Tongue (tissue), 1 donor: ENCODE measurements at regions not wholly inside any gene's neighbourhood (a gene's known extent, or its start where the extent isn't known, plus 50 kb on each side); places are given as distances from the start of the nearest gene placed in this dataset.
"Not testable (repeated sequence)": the region's sequence is repeated elsewhere in the genome, so short reads cannot be mapped to it uniquely, and the experiment has no call there.

ENCODE experiments used
- DNase-seq: peaks from one replicate; pipeline ENCODE4 v3.0.0-alpha.2; 2015

DNA sequence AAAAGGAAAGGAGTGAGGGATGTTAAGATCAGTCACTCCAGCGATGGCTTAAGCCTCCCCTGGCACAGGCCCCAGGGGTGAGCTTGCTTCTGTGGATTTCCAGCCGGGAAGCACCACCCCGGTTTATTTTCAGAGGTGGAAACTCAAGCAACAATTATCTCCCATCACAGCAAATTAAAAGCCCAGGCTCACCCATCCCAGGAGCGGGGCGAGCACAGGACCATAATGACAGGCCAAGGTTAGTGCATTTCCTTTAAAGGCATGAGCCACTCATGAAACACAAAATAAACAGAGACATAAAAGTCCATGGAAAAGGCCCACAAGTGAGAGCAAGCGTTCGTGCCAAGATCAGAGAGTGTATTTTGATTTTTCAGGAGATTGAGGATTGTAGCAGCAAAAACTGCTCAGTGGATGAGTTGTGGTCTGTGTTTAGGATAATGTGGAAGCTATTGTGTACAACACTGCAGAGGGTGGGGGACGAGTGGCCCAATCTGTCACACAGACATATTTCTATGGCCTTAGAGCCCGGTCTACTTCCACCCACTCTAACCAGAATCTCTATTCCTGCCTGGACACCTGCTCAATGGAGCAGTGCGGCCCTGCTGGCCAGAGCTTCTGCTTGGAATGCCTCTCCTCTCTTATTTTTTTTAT is 111.4 kb upstream of the CDC42EP3 start:
- no peak for DNase-seq

DNA sequence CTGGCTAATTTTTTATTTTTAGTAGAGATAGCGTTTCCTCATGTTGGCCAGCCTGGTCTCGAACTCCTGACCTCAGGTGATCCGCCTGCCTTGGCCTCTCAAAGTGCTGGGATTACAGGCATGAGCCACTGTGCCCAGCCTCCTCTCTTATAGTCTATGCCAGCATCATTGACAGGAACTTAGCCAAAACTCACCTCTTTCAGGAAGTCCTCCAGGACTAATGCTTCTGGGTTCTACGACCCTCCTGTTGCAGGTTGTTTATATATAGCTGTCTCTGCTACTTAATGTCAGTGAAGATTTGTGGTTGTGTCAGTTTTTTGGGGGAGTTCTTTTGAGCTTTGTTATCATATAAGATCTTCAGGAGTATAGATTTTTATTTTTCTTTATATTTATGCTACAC is 112.1 kb upstream of the CDC42EP3 start:
- no peak for DNase-seq

DNA sequence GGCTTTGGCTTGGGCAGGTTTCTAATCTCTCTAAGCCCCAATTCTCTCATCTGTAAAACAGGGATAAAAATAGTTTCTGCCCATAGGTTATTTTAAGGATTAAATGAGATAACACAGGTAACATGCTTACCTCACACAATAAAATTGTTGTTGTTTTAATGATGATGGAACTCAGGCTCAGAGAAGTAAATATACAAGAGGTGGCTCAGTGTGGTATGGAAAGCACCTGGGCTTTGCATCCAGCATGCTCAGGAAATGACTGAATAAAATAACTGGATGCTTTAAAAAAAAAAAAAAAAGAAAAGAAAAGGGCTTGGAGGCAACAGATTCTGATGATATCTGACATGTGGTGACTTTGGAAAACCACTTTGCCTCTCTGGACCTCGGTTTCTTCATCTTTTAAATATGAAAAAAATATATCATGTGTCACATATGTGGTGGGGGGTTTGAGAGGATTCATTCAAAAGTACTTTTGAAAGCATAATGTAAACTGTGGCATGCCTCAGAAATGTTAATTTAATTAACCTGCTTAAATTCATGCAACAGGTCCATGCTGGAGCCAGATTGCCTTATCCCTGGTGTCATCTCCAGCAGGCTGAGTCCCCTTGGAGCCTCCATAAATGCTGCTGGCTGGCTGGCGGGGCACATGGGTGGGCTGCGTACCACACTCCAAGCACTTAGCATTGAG is 112.8 kb upstream of the CDC42EP3 start:
- DNase-seq: no peak

DNA sequence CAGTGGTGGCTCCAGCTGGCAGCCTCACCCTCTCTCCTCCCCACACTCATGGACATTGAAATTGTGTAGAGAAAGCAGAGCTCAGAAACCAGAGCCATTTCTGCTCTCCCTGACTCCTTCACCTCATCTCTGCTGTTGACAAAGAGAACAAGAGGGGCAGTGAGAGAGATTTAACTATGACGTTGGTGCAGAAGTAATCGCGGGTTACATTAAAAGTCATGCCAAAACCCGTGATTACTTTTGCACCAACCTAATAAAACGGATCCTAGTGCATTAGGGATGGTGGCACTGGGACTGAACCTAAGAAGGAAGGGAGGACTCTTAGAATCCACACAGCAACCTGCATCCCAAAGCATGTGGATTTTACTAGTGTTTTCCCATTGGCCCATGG is 113.3 kb upstream of the CDC42EP3 start:
- DNase-seq: no peak

DNA sequence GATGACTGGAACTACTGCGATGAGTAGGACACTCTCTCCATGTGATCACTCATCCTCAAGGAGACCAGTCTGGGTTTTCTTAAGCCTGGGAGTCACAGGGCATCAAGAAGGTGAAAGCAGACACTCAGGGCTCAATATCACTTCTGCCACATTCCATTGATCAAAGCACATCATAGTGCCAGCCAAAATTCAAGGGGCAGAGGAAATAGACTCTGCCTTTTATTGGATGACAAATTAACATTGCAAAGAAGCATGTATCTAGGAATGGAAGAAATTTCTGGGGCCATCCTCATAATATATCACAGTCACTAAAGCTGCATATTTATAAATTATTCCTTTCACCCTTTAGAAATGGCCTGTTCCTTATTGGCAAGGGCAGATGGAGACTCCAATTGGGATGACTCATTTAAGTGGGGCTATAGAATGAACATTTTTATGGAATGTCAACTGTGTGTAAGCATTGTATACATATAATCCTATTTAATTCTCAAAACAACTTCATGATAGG is 114.8 kb upstream of the CDC42EP3 start:
- no peak for DNase-seq

DNA sequence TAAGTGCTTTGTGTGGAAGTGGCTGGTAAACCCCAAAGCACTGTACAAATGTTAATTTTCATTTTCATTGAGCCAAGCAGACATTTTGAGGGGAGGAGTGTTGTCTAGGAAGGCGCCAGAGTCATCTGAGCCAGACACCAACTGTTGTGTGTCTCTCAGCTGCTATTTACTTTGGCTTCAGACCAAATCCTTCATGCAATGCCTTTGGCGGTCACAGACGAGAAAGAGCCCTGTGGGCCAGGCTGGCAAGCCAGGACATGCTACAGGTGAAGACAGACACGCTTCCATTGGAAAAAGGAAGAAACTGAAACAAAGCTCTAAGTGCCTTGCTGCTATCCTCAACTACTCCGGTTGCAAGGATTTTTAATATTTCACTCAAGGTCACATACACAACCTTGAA is 115.4 kb upstream of the CDC42EP3 start:
- DNase-seq: peak; percentile 94

DNA sequence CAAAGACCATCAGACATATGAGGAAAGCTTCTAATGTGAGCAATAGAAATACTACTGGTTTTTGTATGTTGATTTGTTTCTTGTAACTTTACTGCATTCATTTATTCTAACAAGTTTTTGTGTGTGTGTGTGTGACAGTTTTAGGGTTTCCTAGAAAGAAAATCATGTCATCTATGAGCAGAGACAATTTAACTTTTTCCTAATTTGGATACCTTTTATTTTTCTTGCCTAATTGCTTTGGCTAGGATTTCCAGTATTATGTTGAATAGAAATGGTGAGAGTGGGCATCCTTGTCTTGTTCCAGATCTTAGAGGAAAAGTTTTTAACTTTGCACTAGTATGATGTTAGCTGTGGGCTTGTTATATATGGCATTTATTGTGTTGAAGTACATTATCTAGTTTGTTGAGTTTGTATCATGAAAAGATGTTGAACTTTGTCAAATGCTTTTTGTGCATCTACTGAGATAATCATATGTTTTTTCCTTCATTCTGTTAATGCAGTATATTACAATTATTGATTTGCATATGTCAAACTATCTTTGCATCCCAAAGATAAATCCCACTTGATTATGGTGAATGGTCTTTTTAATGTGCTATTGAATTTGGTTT is 117.3 kb upstream of the CDC42EP3 start:
- DNase-seq: no peak

DNA sequence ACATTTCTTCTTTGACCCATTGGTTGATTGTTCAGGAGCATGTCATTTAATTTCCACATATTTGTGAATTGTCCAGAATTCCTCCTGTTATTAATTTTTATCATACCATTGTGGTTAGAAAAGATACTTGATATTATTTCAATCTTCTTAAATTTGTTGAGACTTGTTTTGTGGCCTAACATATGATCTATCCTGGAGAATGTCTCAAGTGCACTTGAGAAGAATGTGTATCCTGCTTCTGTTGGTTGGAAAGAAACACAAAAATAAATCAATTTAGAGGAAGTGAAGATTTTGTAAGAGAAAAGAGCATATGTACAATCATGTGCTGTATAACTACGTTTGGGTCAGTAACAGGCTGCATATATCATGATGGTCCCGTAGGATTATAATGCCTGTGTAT is 118.6 kb upstream of the CDC42EP3 start:
- no peak for DNase-seq

DNA sequence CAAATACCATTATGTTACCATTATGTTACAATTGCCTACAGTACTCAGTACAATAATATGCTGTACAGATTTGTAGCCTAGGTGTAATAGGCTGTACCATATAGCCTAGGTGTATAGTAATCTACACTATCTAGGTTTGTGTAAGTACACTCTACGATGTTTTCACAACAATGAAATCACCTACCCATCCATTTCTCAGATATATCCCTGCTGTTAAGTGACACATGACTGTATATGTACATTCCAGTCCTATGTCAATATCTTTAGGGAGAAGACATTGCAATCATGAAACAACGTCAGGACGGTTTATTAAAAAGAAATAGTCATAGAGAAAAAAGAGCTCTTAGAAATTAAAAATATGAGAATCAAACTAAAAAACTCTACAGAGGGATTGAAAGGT is 119.0 kb upstream of the CDC42EP3 start:
- no peak for DNase-seq

DNA sequence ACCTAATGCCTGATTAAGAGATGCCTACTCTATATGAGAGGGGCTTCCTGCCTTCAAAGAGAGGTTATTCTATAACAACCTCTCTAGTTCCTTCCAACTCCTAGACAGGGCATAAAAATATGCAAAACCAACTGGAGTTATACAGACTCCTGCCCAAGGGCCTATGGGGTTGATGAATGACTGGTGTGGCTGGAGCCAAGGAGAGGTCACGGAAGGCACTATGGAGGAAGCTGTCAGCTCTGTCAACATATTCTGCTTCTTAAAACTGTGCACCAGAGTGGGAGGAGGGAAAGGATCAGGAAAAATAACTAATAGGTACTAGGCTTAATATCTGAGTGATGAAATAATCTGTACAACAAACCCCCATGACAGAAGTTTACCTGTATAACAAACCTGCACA is 120.9 kb upstream of the CDC42EP3 start:
- DNase-seq: no peak

DNA sequence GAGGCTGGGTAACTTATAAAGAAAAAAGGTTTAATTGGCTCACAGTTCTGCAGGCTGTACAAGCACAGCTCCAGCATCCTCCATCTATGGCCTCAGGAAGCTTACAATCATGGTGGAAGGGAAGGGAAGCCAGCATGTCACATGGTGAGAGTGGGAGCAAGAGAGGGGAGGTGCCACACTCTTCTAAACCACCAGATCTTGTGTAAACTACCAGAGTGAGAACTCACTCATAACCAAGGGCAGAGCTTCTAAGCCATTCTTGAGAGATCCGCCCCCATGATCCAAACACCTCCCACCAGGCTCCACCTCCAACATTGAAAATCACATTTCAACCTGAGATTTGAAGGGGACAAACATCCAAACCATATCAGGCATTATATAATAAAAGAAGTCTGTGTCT is 121.6 kb upstream of the CDC42EP3 start:
- DNase-seq: no peak

DNA sequence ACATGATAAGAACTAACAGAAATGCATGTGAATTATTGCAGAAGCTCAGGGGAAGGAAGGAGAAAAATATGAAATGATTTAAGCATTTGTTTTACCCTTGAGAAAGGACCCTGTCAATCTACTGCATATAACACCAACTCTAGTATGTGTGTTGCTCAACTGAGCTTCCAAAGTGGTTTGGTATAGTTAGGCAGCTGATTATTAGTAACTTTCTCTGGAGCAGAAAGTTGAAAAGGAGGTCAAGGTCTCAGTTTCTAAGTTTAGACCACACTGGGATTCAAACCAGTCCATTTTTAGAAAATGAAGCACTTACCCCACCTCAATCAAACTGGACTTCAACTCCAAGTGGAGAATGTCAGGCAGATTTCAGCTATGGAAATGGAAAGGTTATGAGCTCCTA is 123.3 kb upstream of the CDC42EP3 start:
- DNase-seq: no peak

DNA sequence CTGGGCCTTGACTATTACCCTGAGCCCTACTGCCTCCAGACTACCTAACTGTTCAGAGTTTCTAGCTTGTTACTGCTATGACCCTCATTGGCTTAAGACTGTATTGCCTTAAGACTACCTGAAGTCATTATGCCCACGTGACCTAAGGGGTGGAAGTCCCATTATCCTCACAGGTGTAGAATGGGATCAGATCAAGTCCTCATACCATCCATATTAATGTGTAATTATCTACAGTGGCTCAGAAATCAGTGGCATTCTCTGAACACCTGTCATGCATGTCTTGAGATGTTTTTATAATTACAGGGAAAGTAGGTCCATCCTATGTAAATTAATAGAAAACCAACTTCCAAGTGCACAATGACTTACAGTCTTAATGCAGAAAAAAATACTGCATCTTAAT is 124.0 kb upstream of the CDC42EP3 start:
- no peak for DNase-seq

DNA sequence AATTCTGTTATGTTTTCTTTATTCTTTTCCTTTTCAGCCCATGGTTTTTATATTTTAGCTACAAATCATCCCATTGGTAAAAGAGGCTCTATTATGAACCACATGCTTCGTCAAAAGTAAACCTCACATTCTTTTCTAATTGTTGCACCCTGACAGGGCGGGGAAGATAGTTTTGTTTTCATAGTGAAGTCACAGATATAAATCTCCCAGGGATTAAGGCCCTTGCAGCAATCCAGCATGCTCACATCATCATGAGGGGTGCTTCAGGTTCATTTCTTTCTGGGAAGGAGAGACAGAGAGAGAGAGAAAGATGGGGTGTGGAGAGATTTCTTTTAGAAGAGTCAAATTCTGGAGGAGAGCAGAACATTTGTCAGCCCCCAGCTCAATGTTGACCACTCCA is 124.5 kb upstream of the CDC42EP3 start:
- no peak for DNase-seq

DNA sequence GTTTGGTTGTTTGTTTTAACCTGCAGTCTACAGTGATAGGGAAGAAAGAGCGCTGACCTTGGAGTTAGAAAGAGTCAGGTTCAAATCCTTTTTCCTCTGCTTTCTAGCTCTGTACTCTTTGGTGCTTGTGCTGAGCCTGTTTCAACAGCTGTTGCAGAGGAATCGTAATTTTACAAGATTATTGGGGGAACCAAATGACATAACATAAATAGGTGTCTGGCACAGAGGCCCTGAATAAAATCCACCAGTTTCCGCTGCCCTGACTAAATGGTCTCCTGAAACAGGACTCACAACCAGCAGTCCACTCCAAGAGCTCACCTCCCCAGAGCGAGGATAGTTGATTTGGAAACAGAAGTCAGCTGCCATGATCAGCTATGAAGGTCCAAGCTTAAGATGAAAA is 125.0 kb upstream of the CDC42EP3 start:
- no peak for DNase-seq

DNA sequence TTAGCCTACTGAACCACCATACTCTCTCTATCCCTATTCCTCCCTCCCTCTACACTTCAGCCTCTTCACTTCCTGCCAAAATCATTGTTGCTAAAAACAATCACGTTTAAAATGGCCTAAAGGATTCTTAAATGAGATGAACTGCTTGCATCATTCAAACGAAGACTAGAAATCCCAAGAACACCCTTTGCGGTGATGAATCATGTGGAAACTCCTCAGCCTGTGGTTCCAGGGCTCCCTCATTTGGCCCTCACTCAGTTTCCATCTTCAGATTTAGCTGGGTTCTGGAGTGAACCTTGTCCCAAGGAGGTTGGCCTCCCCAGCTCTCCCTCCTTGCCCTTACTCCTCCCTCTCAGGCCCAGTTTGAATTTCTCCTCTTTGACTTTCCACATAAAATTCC is 125.6 kb upstream of the CDC42EP3 start:
- DNase-seq: no peak

DNA sequence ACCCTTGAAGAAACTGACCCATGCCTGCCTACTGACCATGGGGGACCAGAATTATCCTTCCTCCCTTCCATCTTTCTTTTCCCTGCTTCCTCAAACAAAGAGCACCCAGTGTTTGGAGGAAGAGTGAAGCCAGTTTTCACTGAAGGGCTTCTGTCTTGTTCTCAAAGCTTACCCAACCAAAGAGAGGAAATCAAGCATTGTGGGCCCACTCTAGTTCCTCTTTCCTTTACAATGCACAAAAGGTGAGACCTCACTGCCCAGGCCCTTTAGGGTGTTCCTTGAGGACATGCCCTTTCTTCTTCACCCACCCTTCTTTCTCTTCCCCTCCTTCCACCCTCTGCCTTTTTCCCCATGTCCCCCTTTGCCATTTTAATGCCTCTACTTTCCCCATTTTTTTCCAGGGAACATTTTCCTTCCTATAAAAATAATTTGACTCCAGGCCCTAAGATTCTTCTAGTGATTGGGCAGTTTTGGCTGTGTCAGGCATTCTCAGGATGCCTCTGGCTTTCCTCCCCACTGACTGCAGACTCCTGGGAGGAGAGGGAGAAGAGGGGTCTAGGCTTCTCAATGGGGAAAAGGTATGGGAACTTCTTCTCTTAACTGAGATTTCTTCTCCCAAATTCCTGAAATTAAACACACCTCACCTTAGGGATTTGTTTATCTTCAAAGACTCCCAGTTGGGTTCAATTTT is 126.6 kb upstream of the RMDN2 start:
- DNase-seq: no peak

DNA sequence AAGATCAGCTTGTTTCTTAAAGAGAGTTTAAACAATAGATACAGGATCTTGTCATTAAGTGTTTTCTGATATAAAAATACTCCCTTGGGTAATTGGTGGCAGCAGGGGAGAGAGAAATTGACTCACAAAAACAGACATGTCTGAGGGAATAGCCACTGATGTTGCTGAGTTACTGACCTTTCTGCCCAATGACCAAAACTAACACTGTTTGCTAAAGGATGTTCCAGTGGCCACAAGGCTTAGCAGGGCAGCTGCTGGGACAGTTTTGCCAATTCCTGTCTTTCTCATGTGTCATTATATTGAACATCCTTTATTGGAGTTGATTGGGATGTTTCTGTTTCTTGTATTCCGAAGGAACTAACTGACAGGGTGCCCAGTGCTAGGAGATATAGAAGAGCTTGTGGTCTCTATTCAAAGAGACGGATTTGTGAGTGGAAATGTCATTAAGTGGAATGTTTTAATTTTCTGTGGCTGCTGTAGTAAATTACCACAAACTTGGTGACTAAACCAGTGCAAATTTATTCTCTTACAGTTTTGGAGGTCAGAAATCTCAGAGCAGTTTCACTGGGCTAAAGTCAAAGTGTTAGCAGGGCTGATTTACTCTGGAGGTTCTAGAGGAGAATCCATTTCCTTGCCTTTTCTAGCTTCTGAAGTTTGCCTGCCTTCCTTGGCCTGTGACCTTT is 124.8 kb upstream of the RMDN2 start:
- DNase-seq: no peak

DNA sequence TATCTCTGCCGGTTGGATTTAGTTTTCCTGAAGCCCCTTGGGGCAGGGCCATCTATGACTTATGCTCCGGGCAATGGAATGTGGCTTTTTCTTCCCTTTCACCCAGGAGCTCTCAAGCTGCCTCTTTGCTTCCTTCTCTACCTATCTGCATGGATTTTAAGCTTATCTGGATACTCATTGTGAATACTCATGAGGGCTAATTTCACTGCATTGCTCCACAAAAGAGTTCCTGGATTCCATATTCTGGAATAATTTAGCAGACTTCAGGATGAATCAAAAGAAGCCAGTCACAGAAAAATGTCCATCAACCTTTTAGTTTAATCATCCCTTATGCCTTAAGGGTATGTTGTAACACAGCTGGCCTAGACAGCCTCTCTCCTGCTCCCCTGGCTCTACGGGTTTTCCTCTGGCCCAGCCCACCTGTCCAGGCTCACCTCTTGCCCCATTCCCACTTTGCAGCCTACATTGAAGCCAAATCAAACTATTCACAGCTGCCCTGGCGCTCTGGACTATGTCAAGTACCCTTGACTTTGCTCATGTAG is 122.8 kb upstream of the RMDN2 start:
- DNase-seq: no peak

DNA sequence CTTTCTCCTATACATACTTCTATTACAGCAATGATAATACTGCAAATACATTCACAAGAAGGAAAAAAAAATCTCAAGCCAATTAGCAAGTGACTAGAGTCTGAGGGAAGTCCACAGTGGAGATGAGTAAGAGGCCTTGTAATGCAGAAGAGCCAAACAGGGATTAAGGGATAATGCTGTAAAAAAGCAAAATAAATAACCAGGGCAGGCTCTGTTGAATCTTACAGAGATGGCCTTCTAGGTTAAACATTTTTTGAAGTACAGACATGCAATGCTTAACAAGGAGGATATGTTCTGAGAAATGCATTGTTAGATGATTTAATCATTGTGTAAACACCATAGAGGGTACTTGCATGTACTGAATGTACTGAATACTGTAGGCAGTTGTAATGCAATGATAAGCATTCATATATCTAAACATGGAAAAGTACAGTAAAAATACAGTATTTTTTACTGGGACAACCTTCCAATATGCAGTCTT is 122.1 kb upstream of the RMDN2 start:
- peak; percentile 69 for DNase-seq

DNA sequence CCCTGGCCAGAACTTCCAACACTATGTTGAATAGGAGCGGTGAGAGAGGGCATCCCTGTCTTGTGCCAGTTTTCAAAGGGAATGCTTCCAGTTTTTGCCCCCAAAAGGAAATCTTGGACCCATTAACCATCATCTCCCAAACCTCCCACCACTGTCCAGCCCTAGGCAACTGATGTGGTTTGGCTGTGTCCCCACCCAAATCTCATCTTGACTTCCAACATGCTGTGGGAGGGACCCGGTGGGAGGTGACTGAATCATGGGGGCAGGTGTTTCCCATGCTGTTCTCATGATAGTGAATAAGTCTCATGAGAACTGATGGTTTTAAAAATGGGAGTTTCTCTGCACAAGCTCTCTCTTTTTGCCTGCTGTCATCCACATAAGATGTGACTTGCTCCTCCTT is 119.1 kb upstream of the RMDN2 start:
- not testable (repeated sequence) for DNase-seq

DNA sequence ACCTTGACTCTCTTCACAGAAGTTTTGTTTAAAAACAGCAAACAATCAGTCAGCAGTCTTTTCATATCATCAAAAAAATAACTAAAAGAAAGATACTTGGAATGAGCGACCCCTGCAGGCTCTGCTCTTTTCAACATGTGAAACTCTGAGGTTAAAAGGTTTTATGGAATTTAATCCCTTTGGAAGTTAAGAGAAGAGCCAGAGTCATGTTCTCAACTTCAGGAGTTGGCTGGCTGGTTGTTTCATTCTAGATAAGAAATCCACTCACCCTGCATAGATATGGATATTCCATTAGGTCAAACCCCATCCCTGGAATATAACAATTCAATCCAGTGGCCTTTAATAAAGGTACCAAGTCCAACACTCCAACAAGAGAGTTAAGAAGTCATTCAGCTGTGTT is 115.6 kb upstream of the RMDN2 start:
- DNase-seq: peak; percentile 61
